ENCODE measurements at regions not wholly inside any gene's neighbourhood (a gene's known extent, or its start where the extent isn't known, plus 50 kb on each side); places are given as distances from the start of the nearest gene placed in this dataset.
"Not testable (repeated sequence)": the region's sequence is repeated elsewhere in the genome, so short reads cannot be mapped to it uniquely, and the experiment has no call there.

GRCh38 chr2:195164930-195165329, 492.1 kb upstream of the SLC39A10 start:
- no peak for DNase-seq (ENCODE audit: low read depth, low spot score)

GRCh38 chr2:195162918-195163317, 494.1 kb upstream of the SLC39A10 start:
- no peak for DNase-seq (ENCODE audit: low read depth, low spot score)

DNA sequence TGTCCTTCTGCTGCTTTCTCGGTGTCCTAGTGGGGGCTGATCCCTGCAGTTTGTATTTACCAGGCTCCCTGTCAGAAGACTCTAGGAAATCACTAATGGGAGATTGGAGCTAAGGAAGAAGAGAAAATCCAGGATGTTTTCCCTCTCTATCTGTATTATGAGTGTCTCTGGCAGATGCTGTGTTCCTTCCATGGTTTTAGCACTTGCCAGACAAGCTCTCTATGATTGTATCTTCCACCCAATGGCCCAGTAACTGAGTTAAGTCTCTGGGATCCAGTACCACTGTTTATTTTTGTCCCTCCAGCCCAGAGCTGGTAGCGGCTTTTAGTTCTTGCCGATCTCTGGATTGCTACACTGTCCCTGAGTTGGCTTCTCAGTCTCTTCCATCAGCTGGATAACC, 494.8 kb upstream of the SLC39A10 start:
- no peak for DNase-seq (ENCODE audit: low read depth, low spot score)

DNA sequence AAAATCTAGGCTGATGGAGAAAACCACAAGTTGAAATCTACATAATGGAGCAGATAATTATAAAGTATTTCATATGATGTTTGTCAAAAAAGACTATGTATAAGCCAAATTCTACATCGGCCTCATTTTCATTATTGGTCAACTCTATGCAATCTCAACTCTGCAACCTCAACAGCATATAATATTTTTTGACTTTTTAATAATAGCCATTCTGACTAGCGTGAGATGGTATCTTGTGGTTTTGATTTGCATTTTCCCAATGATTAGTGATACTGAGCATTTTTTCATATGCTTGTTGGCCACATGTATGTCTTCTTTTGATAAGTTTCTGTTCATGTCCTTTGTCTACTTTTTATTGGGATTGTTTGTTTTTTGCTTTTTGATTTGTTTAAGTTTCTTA, 496.1 kb upstream of the SLC39A10 start:
- DNase-seq (ENCODE audit: low read depth, low spot score), result no peak

GRCh38 chr2:195151711-195152110, 505.3 kb upstream of the SLC39A10 start:
- DNase-seq (ENCODE audit: low read depth, low spot score), result no peak

GRCh38 chr2:195150819-195151218, 506.2 kb upstream of the SLC39A10 start:
- DNase-seq (ENCODE audit: low read depth, low spot score), result no peak

DNA sequence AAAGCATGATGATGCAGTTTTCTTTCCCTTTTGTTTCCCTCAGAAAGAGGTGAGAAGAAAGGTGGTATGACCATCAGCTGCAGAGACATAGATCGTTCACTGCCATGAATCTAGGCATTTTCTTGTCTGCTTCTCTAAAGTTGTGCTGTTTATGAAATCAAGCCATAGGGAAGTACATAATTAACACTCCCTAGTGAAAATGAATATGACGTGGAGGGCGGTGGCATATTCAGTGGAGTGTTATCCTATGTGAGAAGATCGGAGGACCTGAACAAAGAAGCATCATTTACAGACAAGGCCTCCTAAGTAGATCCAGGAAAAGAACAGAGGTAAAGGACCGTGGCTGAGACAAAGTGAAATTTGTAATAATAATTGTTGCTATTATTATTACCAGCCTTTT, 509.0 kb upstream of the SLC39A10 start:
- DNase-seq (ENCODE audit: low read depth, low spot score), result no peak

DNA sequence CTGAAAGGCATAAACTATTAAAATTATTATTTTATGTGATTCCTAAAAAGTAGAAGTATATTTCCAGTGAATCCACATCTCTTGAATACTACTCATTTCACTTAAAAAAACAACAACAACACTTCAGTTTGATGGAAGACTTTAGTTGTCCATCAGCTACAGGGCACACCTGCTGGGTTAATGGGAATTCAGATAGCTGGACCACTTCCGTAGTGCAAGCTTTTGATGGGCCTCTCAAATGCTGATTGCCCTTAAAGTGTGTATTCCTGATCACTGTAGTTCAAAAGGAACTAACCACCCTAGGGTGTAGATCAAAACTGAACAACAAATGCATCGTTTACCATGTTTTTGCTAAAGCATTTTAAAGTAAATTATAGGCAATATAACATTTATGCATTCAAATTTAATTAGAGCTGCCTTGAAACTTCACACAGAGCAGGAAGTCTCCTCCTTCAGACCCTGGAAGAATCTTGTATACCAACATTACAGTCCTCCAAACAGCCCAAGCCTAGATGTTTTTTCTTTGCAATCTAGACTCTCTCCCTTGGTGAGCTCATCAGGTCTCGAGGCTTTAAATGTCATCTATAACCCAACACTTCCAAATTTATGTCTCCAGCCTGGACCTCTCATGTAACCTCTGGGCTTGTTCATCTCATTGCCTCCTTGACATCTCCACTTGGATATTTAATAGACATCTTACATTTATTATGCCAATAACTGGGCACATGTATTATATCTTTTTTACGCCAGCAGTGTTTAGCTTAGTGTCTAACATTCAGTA, 510.1 kb upstream of the SLC39A10 start:
- DNase-seq (ENCODE audit: low read depth, low spot score), result no peak

- no peak for DNase-seq (ENCODE audit: low read depth, low spot score)
Measured at GRCh38 chr2:195138435-195138834, 518.6 kb upstream of the SLC39A10 start.

DNA sequence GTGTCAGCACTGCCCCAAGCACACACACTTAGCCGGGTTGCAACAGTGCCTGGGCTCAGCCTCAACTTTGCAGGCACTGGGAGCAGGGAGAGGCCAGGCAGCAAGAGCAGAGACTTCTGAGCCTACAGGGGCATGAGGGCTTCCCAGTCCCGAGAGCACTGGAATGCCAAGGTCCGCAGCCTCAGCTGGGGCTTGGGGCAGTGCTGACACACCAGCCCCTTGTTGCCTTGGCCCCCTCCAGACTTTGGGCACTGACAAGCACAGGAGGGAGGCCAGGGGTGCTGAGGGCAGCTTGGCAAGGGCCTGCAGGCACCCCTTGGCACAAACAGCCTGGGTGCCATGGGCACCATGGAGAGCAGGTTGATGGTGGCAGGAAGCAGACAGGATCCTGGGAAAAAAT, 531.1 kb upstream of the SLC39A10 start:
- DNase-seq (ENCODE audit: low read depth, low spot score), result not testable (repeated sequence)

- DNase-seq (ENCODE audit: low read depth, low spot score), result no peak
Measured at GRCh38 chr2:195124391-195125079, 532.5 kb upstream of the SLC39A10 start.

GRCh38 chr2:195122653-195123052, 534.4 kb upstream of the SLC39A10 start:
- DNase-seq (ENCODE audit: low read depth, low spot score), result no peak

DNA sequence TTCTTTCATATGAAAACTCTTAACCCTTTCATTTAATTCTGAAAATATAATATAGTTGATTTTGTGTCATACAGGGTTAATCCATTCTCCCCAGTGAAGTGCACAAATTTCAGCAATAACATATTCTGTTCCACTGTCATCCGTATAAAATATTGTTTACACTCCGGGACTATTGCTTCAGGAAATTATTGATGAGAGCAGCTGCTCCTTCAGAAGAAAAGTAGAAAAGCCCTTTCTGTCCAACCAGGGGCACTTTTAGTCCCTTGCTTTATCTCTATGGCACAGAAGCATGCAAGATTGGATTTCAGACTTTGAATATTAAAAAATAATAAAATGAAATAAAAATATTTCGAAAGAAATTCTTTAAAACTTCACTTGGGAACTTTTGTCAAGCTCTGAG, 535.7 kb upstream of the SLC39A10 start:
- DNase-seq (ENCODE audit: low read depth, low spot score), result no peak

DNA sequence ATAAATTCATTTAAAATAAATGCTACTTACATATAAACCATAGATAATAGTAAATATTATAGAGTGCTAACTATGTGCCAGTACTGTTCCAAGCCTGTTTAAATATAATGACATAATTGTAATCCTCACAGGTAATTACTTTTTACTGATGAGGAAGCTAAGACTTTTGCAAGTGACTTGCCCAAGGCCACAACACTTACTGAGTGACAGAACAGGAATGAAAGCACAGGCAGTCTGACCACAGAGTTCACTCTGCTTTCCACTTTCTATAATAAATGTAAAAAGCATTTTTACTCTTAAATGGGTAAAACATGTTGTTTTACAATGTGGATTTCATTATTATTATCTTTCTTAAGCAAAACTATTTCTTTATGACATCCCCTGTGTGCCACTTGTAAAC, 537.8 kb upstream of the SLC39A10 start:
- no peak for DNase-seq (ENCODE audit: low read depth, low spot score)

DNA sequence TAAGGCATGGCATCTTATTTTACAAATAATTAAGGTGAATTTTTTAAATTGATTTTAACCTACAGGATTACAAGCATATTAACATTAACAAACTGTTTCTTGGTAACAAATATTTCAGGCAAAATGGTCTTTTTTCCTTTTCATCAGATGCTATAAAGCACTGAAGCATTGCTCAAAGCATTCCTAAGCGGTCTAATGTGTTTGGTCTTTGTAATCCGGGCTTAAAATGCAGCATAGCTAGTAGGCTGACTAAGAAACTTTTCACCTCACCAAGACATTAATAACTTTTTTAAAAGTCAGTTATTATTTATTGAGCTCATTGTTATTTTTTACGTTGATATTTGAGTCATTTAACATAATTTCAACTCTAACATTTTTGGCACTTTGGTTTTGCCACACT, 538.8 kb upstream of the SLC39A10 start:
- DNase-seq (ENCODE audit: low read depth, low spot score), result no peak

DNA sequence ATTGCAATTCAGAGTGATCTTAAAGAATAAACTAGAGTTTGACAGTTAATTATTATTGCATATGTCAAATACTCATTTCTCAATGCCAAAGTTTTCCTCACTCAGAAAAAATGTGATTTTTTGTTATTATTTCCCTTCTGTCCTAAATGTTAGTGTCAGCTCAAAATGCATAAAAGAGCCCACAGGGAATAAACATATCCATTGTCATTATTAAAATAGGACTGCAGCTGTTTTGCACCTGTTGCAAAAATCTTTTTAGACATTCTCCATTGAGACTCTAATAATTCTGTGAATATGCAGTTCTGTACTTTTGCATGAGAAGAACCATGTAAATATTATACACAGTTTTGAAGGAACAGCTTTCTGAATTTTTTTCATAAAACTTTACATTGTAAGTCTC, 540.0 kb upstream of the SLC39A10 start:
- no peak for DNase-seq (ENCODE audit: low read depth, low spot score)

DNA sequence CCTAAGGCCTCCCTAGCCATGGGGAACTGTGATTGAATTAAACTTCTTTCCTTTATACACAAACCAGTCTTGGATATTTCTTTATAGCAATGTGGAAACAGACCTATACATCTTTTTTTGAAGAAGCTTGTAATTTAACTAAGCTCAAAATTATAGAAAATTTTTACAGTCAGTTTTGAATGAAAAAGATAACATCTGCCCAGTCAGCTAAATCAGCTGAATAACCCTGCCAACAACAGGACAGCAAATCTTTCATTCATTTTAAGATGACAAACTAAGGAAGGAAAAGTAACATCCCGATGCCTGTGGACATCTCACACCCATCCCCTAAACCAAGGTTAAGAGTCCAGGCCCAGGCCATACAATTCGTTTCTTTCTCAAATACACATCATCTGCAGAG, 541.3 kb upstream of the SLC39A10 start:
- no peak for DNase-seq (ENCODE audit: low read depth, low spot score)

GRCh38 chr2:195108182-195108581, 548.8 kb upstream of the SLC39A10 start:
- DNase-seq (ENCODE audit: low read depth, low spot score), result no peak

GRCh38 chr2:195106681-195107380, 550.2 kb upstream of the SLC39A10 start:
- no peak for DNase-seq (ENCODE audit: low read depth, low spot score)

DNA sequence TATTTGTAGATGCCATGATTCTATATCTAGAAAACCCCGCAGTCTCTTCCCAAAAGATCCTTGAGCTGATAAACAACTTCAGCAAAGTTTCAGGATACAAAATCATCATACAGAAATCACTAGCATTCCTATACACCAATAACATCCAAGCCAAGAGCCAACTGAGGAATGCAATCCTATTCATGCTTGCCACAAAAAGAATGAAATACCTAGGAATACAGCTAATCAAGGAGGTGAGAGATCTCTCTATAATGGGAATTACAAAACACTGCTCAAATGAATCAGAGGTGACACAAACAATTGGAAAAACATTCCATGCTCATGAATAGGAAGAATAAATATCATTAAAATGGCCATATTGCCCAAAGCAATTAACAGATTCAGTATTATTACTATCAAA, 551.4 kb upstream of the SLC39A10 start:
- DNase-seq (ENCODE audit: low read depth, low spot score), result no peak

GRCh38 chr2:195094330-195094729, 562.7 kb upstream of the SLC39A10 start:
- no peak for DNase-seq (ENCODE audit: low read depth, low spot score)

GRCh38 chr2:195092341-195092740, 564.7 kb upstream of the SLC39A10 start:
- DNase-seq (ENCODE audit: low read depth, low spot score), result no peak

GRCh38 chr2:195072806-195073205, 584.2 kb upstream of the SLC39A10 start:
- DNase-seq (ENCODE audit: low read depth, low spot score), result not testable (repeated sequence)
